DND-41 (cell line): ENCODE measurements at regions not wholly inside any gene's neighbourhood (a gene's known extent, or its start where the extent isn't known, plus 50 kb on each side); places are given as distances from the start of the nearest gene placed in this dataset.

Experiments
- CTCF ChIP-seq: IDR thresholded peaks from 2 replicates; pipeline ENCODE4 v1.5.1; 2012; ENCODE audit warnings: borderline replicate concordance, low read length, moderate library complexity, mild to moderate bottlenecking; ENCODE audit not compliant: poor library complexity, severe bottlenecking; ENCODE audit errors: extremely low read depth
- EZH2 ChIP-seq: IDR thresholded peaks from 3 replicates; pipeline ENCODE4 v1.6.1; 2012; ENCODE audit warnings: borderline replicate concordance, low read depth, mild to moderate bottlenecking, moderate library complexity, low read length, inconsistent platforms; ENCODE audit not compliant: severe bottlenecking

GRCh38 chr1:221118176-221118937 is 239.1 kb downstream of the HLX start:
- no peak for TF ChIP-seq CTCF
- TF ChIP-seq EZH2: no peak
